Lower lobe of right lung (tissue), 2 donors: ENCODE measurements at regions not wholly inside any gene's neighbourhood (a gene's known extent, or its start where the extent isn't known, plus 50 kb on each side); places are given as distances from the start of the nearest gene placed in this dataset.

Experiments used
- ATAC-seq, 2 donors: fragments of 200-7000 bp; cut with Tn5 transposase; one replicate each; pipeline ENCODE4 v1.9.1; 2020 to 2022; ENCODE audit warnings: mild to moderate bottlenecking in 2 of 2, moderate library complexity in 2 of 2
- DNase-seq: peaks from one replicate; pipeline ENCODE4 v3.0.0-alpha.2; 2020
- H3K27ac ChIP-seq: fragments of 200-600 bp; one replicate; pipeline ENCODE4 v1.8.0; 2022
- H3K27me3 ChIP-seq: fragments of 200-600 bp; one replicate; pipeline ENCODE4 v1.8.0; 2022; ENCODE audit warnings: low read depth
- H3K36me3 ChIP-seq: fragments of 200-600 bp; one replicate; pipeline ENCODE4 v1.8.0; 2022; ENCODE audit warnings: mild to moderate bottlenecking
- H3K4me1 ChIP-seq: fragments of 200-600 bp; one replicate; pipeline ENCODE4 v1.8.0; 2022
- H3K4me3 ChIP-seq: fragments of 200-600 bp; one replicate; pipeline ENCODE4 v1.8.0; 2022; ENCODE audit warnings: mild to moderate bottlenecking
- H3K9me3 ChIP-seq: fragments of 200-600 bp; one replicate; pipeline ENCODE4 v1.8.0; 2022
- intact Hi-C: fragments of 100-400 bp; cut with DNase I; formaldehyde crosslinking; loops from one replicate; pipeline ENCODE4 v1.11.0; 2022
- TF ChIP-seq, protein P1 (sequence below): fragments of 200-600 bp; IDR thresholded peaks from one replicate; pipeline ENCODE4 v1.8.0; 2022; ENCODE audit warnings: antibody characterized with exemption, mild to moderate bottlenecking
- donor health status: DM: no; HTN: yes; CAD: no; lungs with severe emphysema.

DNA sequence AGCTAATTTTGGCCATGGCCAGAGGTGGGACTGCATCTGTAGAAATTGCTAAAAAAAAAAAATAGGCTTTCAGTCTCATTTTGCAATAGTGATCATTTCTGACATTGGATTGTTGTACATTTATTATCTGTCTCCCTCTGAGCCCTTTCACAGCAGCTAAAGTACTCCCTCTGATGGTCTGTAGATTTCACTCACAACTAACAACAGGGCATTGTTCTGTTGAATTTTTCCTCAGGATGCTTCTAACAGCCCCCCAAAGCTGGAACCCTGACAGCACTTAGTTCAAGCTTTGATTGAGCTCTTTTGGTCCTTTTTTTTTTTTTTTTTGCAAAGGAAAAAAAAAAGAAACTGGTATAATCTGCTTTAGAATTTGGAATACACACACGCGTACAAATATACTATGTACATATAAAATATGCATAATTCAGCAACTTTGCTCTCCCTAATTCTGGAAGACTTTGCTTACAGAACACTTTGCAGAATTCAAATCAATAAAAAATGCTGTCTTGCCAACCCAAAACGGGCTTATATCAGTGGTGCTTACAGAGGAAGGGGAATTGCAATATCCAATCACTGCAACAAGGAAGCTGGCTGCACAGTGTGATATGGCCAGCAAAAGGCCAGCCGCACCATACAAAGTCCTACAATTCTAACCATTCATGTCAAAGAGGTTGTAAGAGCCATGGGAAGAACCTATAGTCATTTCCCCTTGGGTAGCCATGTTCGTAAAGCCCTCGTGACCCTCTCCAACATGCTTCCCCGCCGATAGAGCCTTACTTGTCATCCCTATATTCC, 406.4 kb downstream of the SMARCA1 start:
- DNase-seq (no peak), ATAC-seq (no peak)
- Histone ChIP-seq H3K27ac (no peak overlapping the region), H3K9me3 (no peaks in the 10 kb centered on the region), H3K27me3 (no peaks in the 10 kb centered on the region), H3K36me3 (no peaks in the 10 kb centered on the region), H3K4me1 (no peaks in the 10 kb centered on the region), H3K4me3 (no peak overlapping the region)
- intact Hi-C loops: no loop called here
- TF ChIP-seq, protein P1, sequence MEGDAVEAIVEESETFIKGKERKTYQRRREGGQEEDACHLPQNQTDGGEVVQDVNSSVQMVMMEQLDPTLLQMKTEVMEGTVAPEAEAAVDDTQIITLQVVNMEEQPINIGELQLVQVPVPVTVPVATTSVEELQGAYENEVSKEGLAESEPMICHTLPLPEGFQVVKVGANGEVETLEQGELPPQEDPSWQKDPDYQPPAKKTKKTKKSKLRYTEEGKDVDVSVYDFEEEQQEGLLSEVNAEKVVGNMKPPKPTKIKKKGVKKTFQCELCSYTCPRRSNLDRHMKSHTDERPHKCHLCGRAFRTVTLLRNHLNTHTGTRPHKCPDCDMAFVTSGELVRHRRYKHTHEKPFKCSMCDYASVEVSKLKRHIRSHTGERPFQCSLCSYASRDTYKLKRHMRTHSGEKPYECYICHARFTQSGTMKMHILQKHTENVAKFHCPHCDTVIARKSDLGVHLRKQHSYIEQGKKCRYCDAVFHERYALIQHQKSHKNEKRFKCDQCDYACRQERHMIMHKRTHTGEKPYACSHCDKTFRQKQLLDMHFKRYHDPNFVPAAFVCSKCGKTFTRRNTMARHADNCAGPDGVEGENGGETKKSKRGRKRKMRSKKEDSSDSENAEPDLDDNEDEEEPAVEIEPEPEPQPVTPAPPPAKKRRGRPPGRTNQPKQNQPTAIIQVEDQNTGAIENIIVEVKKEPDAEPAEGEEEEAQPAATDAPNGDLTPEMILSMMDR: no peak

DNA sequence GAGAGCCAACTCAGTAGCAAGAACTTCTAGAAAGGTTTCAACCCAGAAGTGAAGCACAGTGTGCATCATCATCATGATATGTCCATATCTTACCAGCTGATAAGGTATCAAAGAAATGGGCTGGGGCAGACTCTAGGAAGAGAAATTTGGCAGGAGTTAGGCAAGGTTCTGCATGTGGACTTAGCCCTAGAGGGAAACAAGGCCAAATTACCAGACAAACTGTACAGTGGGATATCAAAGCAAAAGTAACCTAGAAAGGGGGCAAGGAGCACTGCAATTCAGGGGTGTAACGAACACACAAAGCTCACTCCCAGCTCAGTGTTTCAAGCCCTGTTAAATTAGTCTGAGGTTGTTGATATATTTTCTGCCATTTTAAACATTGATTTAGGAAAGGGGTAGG, 407.4 kb downstream of the SMARCA1 start:
- Histone ChIP-seq H3K36me3 (no peaks in the 10 kb centered on the region), H3K4me3 (no peak overlapping the region), H3K9me3 (no peaks in the 10 kb centered on the region), H3K27me3 (no peaks in the 10 kb centered on the region), H3K27ac (no peak overlapping the region), H3K4me1 (no peaks in the 10 kb centered on the region)
- no peak for ATAC-seq
- intact Hi-C loops: no loop called here
- TF ChIP-seq, protein P1: no peak
- no peak for DNase-seq

DNA sequence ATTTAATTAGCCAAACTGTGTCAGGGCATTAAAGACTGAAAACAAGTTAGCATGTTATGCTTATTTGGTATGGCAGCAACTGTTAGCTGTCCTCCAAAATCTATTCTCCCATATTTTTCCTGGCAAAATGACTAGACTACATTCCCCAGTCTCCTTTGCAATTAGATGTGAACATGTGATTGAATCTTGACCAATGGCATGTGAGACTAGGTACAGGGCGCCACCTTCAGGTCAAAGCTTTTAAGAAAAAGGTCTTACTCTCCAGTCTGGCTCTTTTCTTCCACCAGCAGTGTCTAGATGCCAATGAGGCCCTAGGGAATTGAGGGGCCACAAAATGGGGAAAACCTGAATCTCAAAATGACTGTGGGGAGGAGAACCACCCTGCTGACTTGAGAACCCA, 408.2 kb downstream of the SMARCA1 start:
- no peaks in the 10 kb centered on the region for H3K27me3 ChIP-seq
- H3K27ac ChIP-seq: no peak overlapping the region
- H3K36me3 ChIP-seq: no peaks in the 10 kb centered on the region
- TF ChIP-seq, protein P1: no peak
- DNase-seq (no peak), ATAC-seq (no peak)
- no peaks in the 10 kb centered on the region for H3K4me1 ChIP-seq
- no peaks in the 10 kb centered on the region for H3K9me3 ChIP-seq
- no peak overlapping the region for H3K4me3 ChIP-seq
- intact Hi-C loops: no loop called here

DNA sequence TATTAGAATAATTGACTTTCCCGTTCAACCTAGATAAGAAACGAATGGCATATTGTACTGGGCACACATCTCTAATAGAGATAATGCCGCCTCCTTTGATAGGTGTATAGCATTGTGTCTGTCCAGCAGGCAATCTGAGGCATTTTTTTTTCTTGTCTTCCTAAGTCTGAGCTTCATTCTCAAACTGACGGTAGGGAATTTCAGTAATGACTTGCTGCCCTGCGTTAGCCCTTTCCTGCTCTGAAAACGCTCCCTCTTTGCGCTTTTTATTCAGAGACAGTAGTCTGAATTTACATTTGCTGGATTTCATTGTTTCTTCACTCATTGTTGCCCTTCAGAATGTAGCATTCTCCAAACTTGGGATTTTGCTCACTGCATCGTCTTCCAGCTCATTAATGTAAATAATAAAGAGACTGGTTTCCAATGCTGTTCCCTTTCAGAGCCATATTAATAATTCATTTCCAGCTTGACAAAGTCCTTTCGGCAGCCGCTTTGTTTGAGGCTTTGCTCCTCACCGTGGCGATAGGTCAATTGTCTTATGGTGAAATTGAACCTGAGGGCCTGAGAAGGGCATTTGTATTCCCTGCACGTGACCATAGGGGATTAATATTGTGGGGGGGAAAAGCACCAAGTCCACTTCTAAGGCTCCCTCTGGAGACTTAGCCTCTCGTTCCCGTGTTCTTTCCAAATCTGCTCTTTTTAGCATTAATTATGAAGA, 412.1 kb downstream of the SMARCA1 start:
- Histone ChIP-seq H3K4me3 (no peak overlapping the region), H3K4me1 (no peaks in the 10 kb centered on the region), H3K27ac (no peak overlapping the region), H3K9me3 (no peaks in the 10 kb centered on the region), H3K27me3 (no peaks in the 10 kb centered on the region), H3K36me3 (no peaks in the 10 kb centered on the region)
- DNase-seq (no peak), ATAC-seq (no peak)
- TF ChIP-seq, protein P1: no peak
- intact Hi-C loops: no loop called here

DNA sequence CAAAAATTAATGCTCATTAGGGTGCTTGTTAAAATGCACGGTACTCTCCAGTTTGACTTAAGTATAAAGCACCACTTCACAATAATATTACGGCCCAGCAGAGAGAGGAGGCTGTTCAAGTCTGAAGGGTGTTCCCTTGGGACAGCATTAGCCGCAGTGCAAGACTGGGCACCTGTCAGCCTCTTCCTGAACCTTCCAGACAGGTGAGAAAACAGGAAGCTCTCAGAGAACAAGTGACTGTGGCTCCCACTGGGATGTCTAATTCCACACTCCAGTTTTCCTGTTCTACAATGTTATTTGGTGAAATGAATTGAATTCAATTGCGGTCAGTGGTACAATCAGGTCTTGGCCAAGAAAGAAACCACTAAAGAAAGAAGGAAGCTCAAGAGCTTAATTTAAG, 414.4 kb downstream of the SMARCA1 start:
- H3K9me3 ChIP-seq: no peaks in the 10 kb centered on the region
- TF ChIP-seq, protein P1: no peak
- intact Hi-C loops: no loop called here
- ATAC-seq (no peak), DNase-seq (no peak)
- H3K36me3 ChIP-seq: no peaks in the 10 kb centered on the region
- H3K4me1 ChIP-seq: no peaks in the 10 kb centered on the region
- H3K27me3 ChIP-seq: no peaks in the 10 kb centered on the region
- H3K27ac ChIP-seq: no peak overlapping the region
- no peak overlapping the region for H3K4me3 ChIP-seq
